Sigmoid colon (tissue), 4 donors: ENCODE measurements at regions not wholly inside any gene's neighbourhood (a gene's known extent, or its start where the extent isn't known, plus 50 kb on each side); places are given as distances from the start of the nearest gene placed in this dataset.

ENCODE experiments used
- CTCF ChIP-seq, 4 experiments: fragments of 450-650 bp in 3 of 4; fragments of 200-600 bp in 1 of 4; IDR thresholded peaks; one replicate each; pipeline ENCODE4 v1.5.1; 2016 to 2019; ENCODE audit warnings: antibody characterized with exemption in 4 of 4, mild to moderate bottlenecking in 3 of 4, moderate library complexity in 2 of 4
- EP300 ChIP-seq, 4 donors: sonication (generic); formaldehyde crosslinking; IDR thresholded peaks; one replicate each; pipeline ENCODE4 v1.6.1; 2017; ENCODE audit warnings: antibody characterized with exemption in 4 of 4
- POLR2A ChIP-seq, 2 donors: fragments of 450-650 bp; IDR thresholded peaks; one replicate each; pipeline ENCODE4 v1.6.1; 2016; ENCODE audit warnings: antibody characterized with exemption in 2 of 2, mild to moderate bottlenecking in 2 of 2, moderate library complexity in 2 of 2
- POLR2AphosphoS5 ChIP-seq, 4 donors: sonication (generic); formaldehyde crosslinking; IDR thresholded peaks; one replicate each; pipeline ENCODE4 v1.6.1; 2017; ENCODE audit warnings: antibody characterized with exemption in 4 of 4

DNA sequence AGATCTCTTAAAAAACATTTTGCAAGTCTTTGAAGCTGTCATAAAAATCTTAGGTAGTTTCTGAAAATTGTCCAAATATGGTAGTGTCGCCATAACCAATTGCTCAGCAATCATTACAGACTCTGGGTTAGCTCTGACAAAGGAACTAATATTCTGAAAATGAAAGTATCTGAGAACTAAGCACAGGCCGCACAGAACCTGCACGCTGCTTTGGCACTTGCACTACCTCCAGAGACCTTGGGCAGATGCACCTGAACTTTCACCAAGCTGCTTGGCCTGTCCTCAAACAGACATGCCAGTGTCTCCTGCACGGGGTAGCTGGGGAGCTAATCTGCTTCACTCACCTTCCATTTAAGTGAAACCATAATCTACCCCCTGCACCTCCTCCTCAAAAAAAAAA is 317.0 kb downstream of the MAF start:
- no peak for TF ChIP-seq CTCF (IDR thresholded peaks at IDR 0.05)
- TF ChIP-seq POLR2A (IDR thresholded peaks at IDR 0.05) = no peak
- TF ChIP-seq POLR2AphosphoS5 (IDR thresholded peaks at IDR 0.05) = no peak
- TF ChIP-seq EP300 (IDR thresholded peaks at IDR 0.05) = no peak
